Nephron (organoid): ENCODE measurements at regions not wholly inside any gene's neighbourhood (a gene's known extent, or its start where the extent isn't known, plus 50 kb on each side); places are given as distances from the start of the nearest gene placed in this dataset.

Experiments used
- H3K27ac Mint-ChIP-seq, 3 experiments: 2 replicates each; pipeline ENCODE4 v1.8.0; 2020; ENCODE audit warnings: mixed read lengths in 3 of 3, mild to moderate bottlenecking in 2 of 3, moderate library complexity in 1 of 3
- H3K27me3 Mint-ChIP-seq: 2 replicates; pipeline ENCODE4 v1.8.0; 2021; ENCODE audit warnings: low read depth, mild to moderate bottlenecking, moderate library complexity, mixed read lengths
- H3K36me3 Mint-ChIP-seq: 2 replicates; pipeline ENCODE4 v1.8.0; 2020; ENCODE audit warnings: low read depth, mixed read lengths
- H3K4me1 Mint-ChIP-seq: 2 replicates; pipeline ENCODE4 v1.8.0; 2020; ENCODE audit warnings: mixed read lengths
- H3K4me3 Mint-ChIP-seq, 3 experiments: 2 replicates each; pipeline ENCODE4 v1.8.0; 2020; ENCODE audit warnings: mild to moderate bottlenecking in 3 of 3, mixed read lengths in 3 of 3, moderate library complexity in 2 of 3
- H3K9me3 Mint-ChIP-seq: 2 replicates; pipeline ENCODE4 v1.8.0; 2020; ENCODE audit warnings: mixed read lengths
- TF ChIP-seq, protein P1 (sequence below), 3 experiments: fragments of 200-600 bp; sonication (generic); IDR thresholded peaks; one replicate each; pipeline ENCODE4 v1.5.0; 2021; ENCODE audit warnings: antibody characterized with exemption in 3 of 3; ENCODE audit not compliant: unreplicated experiment in 3 of 3

- H3K27ac Mint-ChIP-seq: no peak overlapping the region
- no peak overlapping the region for H3K4me3 Mint-ChIP-seq
- H3K9me3 Mint-ChIP-seq: peaks cover 12% of the 10 kb centered on the region
- TF ChIP-seq, protein P1, sequence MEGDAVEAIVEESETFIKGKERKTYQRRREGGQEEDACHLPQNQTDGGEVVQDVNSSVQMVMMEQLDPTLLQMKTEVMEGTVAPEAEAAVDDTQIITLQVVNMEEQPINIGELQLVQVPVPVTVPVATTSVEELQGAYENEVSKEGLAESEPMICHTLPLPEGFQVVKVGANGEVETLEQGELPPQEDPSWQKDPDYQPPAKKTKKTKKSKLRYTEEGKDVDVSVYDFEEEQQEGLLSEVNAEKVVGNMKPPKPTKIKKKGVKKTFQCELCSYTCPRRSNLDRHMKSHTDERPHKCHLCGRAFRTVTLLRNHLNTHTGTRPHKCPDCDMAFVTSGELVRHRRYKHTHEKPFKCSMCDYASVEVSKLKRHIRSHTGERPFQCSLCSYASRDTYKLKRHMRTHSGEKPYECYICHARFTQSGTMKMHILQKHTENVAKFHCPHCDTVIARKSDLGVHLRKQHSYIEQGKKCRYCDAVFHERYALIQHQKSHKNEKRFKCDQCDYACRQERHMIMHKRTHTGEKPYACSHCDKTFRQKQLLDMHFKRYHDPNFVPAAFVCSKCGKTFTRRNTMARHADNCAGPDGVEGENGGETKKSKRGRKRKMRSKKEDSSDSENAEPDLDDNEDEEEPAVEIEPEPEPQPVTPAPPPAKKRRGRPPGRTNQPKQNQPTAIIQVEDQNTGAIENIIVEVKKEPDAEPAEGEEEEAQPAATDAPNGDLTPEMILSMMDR (IDR thresholded peaks at IDR 0.05; ENCODE audit: unreplicated experiment in 3 of 3): no peak
- peaks cover 24% of the 10 kb centered on the region for H3K27me3 Mint-ChIP-seq
- H3K36me3 Mint-ChIP-seq: no peaks in the 10 kb centered on the region
- H3K4me1 Mint-ChIP-seq: peaks cover 6% of the 10 kb centered on the region
These were observed 784.7 kb upstream of the AUTS2 start for GRCh38 chr7:68813551-68814080.

DNA sequence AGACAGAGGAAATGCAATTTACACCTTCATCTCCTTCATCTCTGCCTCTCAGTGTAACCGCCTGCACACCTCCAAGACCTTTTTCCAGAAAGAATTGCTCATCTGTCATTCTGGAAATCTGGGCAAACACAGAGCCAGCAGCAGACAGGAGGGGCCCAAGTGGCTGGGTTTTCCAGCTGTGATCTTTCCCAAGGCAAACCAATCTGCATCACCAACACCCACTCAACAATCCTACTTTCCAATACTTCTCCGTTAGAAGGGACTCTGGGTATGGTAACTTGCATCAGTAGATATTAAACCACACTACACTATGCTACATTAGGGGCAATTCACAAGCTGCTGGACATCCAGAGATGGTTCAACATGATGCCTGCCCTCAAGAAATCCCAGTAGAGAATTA, 781.8 kb upstream of the AUTS2 start:
- Mint-ChIP-seq H3K27me3 (peaks cover 39% of the 10 kb centered on the region), H3K36me3 (no peaks in the 10 kb centered on the region), H3K4me3 (no peak overlapping the region), H3K27ac (no peak overlapping the region), H3K9me3 (peaks cover 9% of the 10 kb centered on the region), H3K4me1 (peaks cover 6% of the 10 kb centered on the region)
- TF ChIP-seq, protein P1 (IDR thresholded peaks at IDR 0.05; ENCODE audit: unreplicated experiment in 3 of 3): no peak

- no peaks in the 10 kb centered on the region for H3K36me3 Mint-ChIP-seq
- TF ChIP-seq, protein P1 (IDR thresholded peaks at IDR 0.05; ENCODE audit: unreplicated experiment in 3 of 3): no peak
- no peak overlapping the region for H3K4me3 Mint-ChIP-seq
- H3K4me1 Mint-ChIP-seq: no peaks in the 10 kb centered on the region
- H3K27me3 Mint-ChIP-seq: peaks cover 49% of the 10 kb centered on the region
- H3K9me3 Mint-ChIP-seq: peaks cover 22% of the 10 kb centered on the region
- no peak overlapping the region for H3K27ac Mint-ChIP-seq
These were observed 778.0 kb upstream of the AUTS2 start for GRCh38 chr7:68820321-68820720.

DNA sequence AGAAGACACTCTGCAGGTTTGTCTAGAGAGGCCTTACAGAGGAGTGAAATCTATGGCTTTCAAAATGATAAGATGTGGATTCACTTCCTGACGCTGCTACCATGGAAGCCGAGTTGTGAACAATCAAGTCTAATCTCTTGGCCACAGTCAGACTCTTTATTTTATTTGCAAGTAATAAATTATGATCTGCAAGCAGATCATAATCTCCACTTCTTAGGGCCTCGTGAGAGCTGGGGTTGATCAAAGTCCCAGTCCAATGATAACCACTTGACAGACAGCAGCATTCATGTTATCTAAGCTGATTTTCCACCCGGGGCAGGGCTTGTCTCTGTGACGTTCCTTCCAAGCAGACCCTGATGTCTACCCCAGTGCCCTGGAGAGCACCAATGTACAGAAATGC, 776.4 kb upstream of the AUTS2 start:
- Mint-ChIP-seq H3K27me3 (peaks cover 40% of the 10 kb centered on the region), H3K27ac (no peak overlapping the region)

GRCh38 chr7:68823996-68824780, 774.1 kb upstream of the AUTS2 start:
- H3K27ac Mint-ChIP-seq: no peak overlapping the region
- no peaks in the 10 kb centered on the region for H3K36me3 Mint-ChIP-seq
- H3K4me3 Mint-ChIP-seq: no peak overlapping the region
- no peaks in the 10 kb centered on the region for H3K4me1 Mint-ChIP-seq
- TF ChIP-seq, protein P1 (IDR thresholded peaks at IDR 0.05; ENCODE audit: unreplicated experiment in 3 of 3): no peak
- peaks cover 25% of the 10 kb centered on the region for H3K9me3 Mint-ChIP-seq
- H3K27me3 Mint-ChIP-seq: peaks cover 42% of the 10 kb centered on the region

More for the DNA sequence above, 776.4 kb upstream of the AUTS2 start:
- TF ChIP-seq, protein P1 (IDR thresholded peaks at IDR 0.05; ENCODE audit: unreplicated experiment in 3 of 3): no peak
- Mint-ChIP-seq H3K36me3 (no peaks in the 10 kb centered on the region), H3K4me1 (no peaks in the 10 kb centered on the region), H3K4me3 (no peak overlapping the region), H3K9me3 (peaks cover 28% of the 10 kb centered on the region)

DNA sequence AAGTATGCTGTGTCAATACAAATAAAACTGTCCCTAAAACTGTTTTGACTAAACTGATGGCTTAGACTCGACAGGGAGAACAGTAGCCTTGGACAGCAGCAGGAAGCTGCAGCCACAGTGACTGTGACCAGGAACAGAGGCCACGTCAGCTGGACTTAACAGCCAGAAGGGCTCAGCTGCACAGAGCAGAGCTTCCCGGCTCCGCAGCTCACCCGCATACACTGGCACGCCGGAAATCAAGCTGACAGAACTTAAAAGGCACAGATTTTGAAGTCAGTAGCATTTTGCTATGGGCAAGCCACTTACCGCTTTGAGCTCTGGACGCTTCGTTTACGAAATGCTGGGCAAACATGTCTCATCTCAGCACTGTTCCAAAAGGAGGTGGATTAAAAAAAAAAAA, 769.7 kb upstream of the AUTS2 start:
- Mint-ChIP-seq H3K27ac (no peak overlapping the region), H3K36me3 (peaks cover 4% of the 10 kb centered on the region), H3K27me3 (peaks cover 10% of the 10 kb centered on the region), H3K9me3 (peaks cover 38% of the 10 kb centered on the region), H3K4me1 (no peaks in the 10 kb centered on the region), H3K4me3 (no peak overlapping the region)
- TF ChIP-seq, protein P1 (IDR thresholded peaks at IDR 0.05; ENCODE audit: unreplicated experiment in 3 of 3): no peak
